AG04450 (cell line): ENCODE measurements at regions not wholly inside any gene's neighbourhood (a gene's known extent, or its start where the extent isn't known, plus 50 kb on each side); places are given as distances from the start of the nearest gene placed in this dataset.

Experiments
- CTCF ChIA-PET: fragments of 300-600, 350-600 bp; formaldehyde crosslinking; extraction: SDS; loops from one replicate; lab custom pipeline; 2022; ENCODE audit warnings: antibody characterized with exemption, inconsistent platforms; lab: Charles Lee
- POLR2A ChIA-PET: fragments of 350-600 bp; formaldehyde crosslinking; extraction: SDS; loops from one replicate; lab custom pipeline; 2021; ENCODE audit warnings: antibody characterized with exemption, inconsistent platforms; lab: Yijun Ruan, JAX
- DNase-seq: peaks from one replicate; pipeline ENCODE4 v3.0.0-alpha.2; 2011; ENCODE audit warnings: low read depth, low spot score
- H3K27ac ChIP-seq: one replicate; pipeline ENCODE4 v1.5.1; 2012; ENCODE audit warnings: low read depth, low read length, control low read depth
- H3K27me3 ChIP-seq: one replicate; pipeline ENCODE4 v1.6.0; 2012; ENCODE audit warnings: low read length; ENCODE audit not compliant: control insufficient read depth, insufficient read depth
- H3K4me3 ChIP-seq: 2 replicates; pipeline ENCODE4 v1.5.1; 2011; ENCODE audit warnings: mild to moderate bottlenecking, low read depth, low read length, control low read depth
- H3K9me3 ChIP-seq: 2 replicates; pipeline ENCODE4 v1.5.1; 2012; ENCODE audit warnings: low read length; ENCODE audit not compliant: control insufficient read depth, insufficient read depth
- CTCF ChIP-seq: IDR thresholded peaks from 2 replicates; pipeline ENCODE4 v1.5.1; 2011; ENCODE audit warnings: low read depth, low read length, control low read depth, inconsistent platforms

- DNase-seq: no peak
- H3K27me3 ChIP-seq: no peaks in the 10 kb centered on the region
- ChIA-PET POLR2A (no interaction called here), CTCF (no interaction called here)
- no peak overlapping the region for H3K27ac ChIP-seq
- no peak overlapping the region for H3K4me3 ChIP-seq
- TF ChIP-seq CTCF: no peak
- peaks cover 100% of the 10 kb centered on the region for H3K9me3 ChIP-seq
Observed at GRCh38 chr12:34298176-34298970, 276.1 kb downstream of the ALG10 start.

- ChIA-PET CTCF (no interaction called here), POLR2A (no interaction called here)
- TF ChIP-seq CTCF: no peak
- DNase-seq: no peak
- no peaks in the 10 kb centered on the region for H3K27me3 ChIP-seq
- H3K9me3 ChIP-seq: peaks cover 100% of the 10 kb centered on the region
- no peak overlapping the region for H3K27ac ChIP-seq
- no peak overlapping the region for H3K4me3 ChIP-seq
Observed at GRCh38 chr12:34298971-34299801, 276.9 kb downstream of the ALG10 start.

DNA sequence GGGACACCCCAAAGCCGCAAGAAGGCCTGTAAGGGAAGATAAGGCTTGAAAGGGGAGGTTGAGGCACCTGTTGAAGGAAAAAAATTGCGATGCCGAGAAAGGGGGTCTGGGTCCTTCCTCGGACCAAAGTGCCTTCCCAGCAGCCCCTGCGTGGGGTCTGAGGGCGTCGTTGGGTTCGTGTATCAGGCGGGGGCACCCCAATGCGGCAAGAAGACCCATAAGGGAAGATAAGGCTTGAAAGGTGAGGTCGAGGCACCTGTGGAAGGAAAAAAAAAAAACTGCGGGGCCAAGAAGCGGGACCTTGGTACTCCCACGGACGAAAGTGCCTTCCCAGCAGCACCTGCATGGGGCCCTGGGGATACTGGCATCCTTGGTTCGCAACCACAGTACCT, 277.5 kb downstream of the ALG10 start:
- no peaks in the 10 kb centered on the region for H3K27me3 ChIP-seq
- TF ChIP-seq CTCF: no peak
- CTCF ChIA-PET: no interaction called here
- H3K27ac ChIP-seq: no peak overlapping the region
- no peak for DNase-seq
- no peak overlapping the region for H3K4me3 ChIP-seq
- H3K9me3 ChIP-seq: peaks cover 100% of the 10 kb centered on the region
- POLR2A ChIA-PET: no interaction called here

GRCh38 chr12:34300376-34301250, 278.3 kb downstream of the ALG10 start:
- POLR2A ChIA-PET: no interaction called here
- H3K4me3 ChIP-seq: no peak overlapping the region
- no peaks in the 10 kb centered on the region for H3K27me3 ChIP-seq
- DNase-seq: no peak
- H3K27ac ChIP-seq: no peak overlapping the region
- TF ChIP-seq CTCF: no peak
- H3K9me3 ChIP-seq: peaks cover 100% of the 10 kb centered on the region
- CTCF ChIA-PET: no interaction called here
